MM.1S (cell line): ENCODE measurements at regions not wholly inside any gene's neighbourhood (a gene's known extent, or its start where the extent isn't known, plus 50 kb on each side); places are given as distances from the start of the nearest gene placed in this dataset.
"Not testable (repeated sequence)": the region's sequence is repeated elsewhere in the genome, so short reads cannot be mapped to it uniquely, and the experiment has no call there.

Experiments
- CTCF ChIP-seq: fragments of 300-600 bp; sonication (generic); IDR thresholded peaks from 2 replicates; pipeline ENCODE4 v1.5.1; 2016; ENCODE audit warnings: antibody characterized with exemption, low read length, mixed read lengths
- EZH2phosphoT487 ChIP-seq: fragments of 300-600 bp; sonication (generic); IDR thresholded peaks from 2 replicates; pipeline ENCODE4 v1.6.1; 2018; ENCODE audit warnings: antibody characterized with exemption, low read length

DNA sequence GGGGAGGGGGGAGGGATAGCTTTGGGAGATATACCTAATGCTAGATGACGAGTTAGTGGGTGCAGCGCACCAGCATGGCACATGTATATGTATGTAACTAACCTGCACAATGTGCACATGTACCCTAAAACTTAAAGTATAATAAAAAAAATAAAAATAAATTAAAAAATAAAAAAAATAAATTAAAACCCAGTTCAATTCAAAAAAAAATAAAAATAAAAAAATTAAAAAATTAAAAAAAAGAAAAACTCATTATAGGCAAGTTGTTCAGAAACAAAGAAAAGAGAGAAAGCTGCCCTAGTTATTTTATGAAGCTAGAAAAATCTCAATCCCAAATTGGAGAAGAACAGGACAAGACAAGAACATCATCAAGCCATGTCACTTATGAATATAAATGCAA lies 147.5 kb upstream of the PRR20G start:
- TF ChIP-seq CTCF, EZH2phosphoT487: not testable (repeated sequence)
